ENCODE measurements at regions not wholly inside any gene's neighbourhood (a gene's known extent, or its start where the extent isn't known, plus 50 kb on each side); places are given as distances from the start of the nearest gene placed in this dataset.

- no peak for TF ChIP-seq CTCF (IDR thresholded peaks at IDR 0.05)
- TF ChIP-seq EP300 (IDR thresholded peaks at IDR 0.05), result no peak
Observed at GRCh38 chr9:84057662-84058061, 77.1 kb downstream of the RMI1 start.

Data from ovary (tissue), 3 donors.